ENCODE measurements at regions not wholly inside any gene's neighbourhood (a gene's known extent, or its start where the extent isn't known, plus 50 kb on each side); places are given as distances from the start of the nearest gene placed in this dataset.

GRCh38 chr3:160159806-160160205 lies 65.4 kb upstream of the C3orf80 start:
- no peak for DNase-seq (ENCODE audit: low spot score)
- H3K9ac ChIP-seq (ENCODE audit: low read depth in 1 of 2, low read length in 2 of 2), result no peak overlapping the region

More at GRCh38 chr3:160159806-160160205, 65.4 kb upstream of the C3orf80 start:
- Histone ChIP-seq H3K9me3 (ENCODE audit: control insufficient read depth in 4 of 4, low read length in 3 of 4) (no peaks in the 10 kb centered on the region), H3K4me1 (ENCODE audit: control insufficient read depth in 4 of 4, insufficient read depth in 4 of 4, low read length in 3 of 4) (no peaks in the 10 kb centered on the region), H3K36me3 (ENCODE audit: control insufficient read depth in 4 of 4, insufficient read depth in 3 of 4, low read depth in 1 of 4, low read length in 3 of 4) (no peaks in the 10 kb centered on the region), H3K27me3 (ENCODE audit: control insufficient read depth in 4 of 4, insufficient read depth in 4 of 4, low read length in 3 of 4) (peaks cover 0 to 2% (median 0%) of the 10 kb centered on the region in 4 donors), H3K27ac (ENCODE audit: low read depth in 1 of 2, low read length in 2 of 2) (no peak overlapping the region), H3K4me3 (ENCODE audit: low read depth in 1 of 3, low read length in 3 of 3) (no peak overlapping the region)
- no peak for TF ChIP-seq ZBTB33 (IDR thresholded peaks at IDR 0.05)
- no peak for TF ChIP-seq FOXA1 (IDR thresholded peaks at IDR 0.05)
- TF ChIP-seq FOXA2 (IDR thresholded peaks at IDR 0.05), result no peak
- TF ChIP-seq YY1 (IDR thresholded peaks at IDR 0.05), result no peak
- TF ChIP-seq TAF1 (conservative IDR thresholded peaks at IDR 0.05), result no peak
- no peak for TF ChIP-seq CTCF (IDR thresholded peaks at IDR 0.05; ENCODE audit: low read depth, low read length, missing input control)
- TF ChIP-seq JUND (IDR thresholded peaks at IDR 0.05), result no peak
- TF ChIP-seq REST (IDR thresholded peaks at IDR 0.05), result no peak
- no peak for TF ChIP-seq HNF4G (IDR thresholded peaks at IDR 0.05)
- TF ChIP-seq SP1 (IDR thresholded peaks at IDR 0.05), result no peak
- no peak for TF ChIP-seq ATF3 (IDR thresholded peaks at IDR 0.05)
- no peak for TF ChIP-seq RXRA (IDR thresholded peaks at IDR 0.05)
- TF ChIP-seq HNF4A (conservative IDR thresholded peaks at IDR 0.05), result no peak
- no peak for TF ChIP-seq GABPA (IDR thresholded peaks at IDR 0.05 in 1 of 2, conservative IDR thresholded peaks at IDR 0.05 in 1 of 2)
- no peak for TF ChIP-seq RAD21 (IDR thresholded peaks at IDR 0.05)
- no peak for TF ChIP-seq NR2F2 (IDR thresholded peaks at IDR 0.05)
- 91% methylated on average over 3 of the region's 3 CpGs for WGBS

Data from liver (tissue), 8 donors.